Neutrophil (primary cell): ENCODE measurements at regions not wholly inside any gene's neighbourhood (a gene's known extent, or its start where the extent isn't known, plus 50 kb on each side); places are given as distances from the start of the nearest gene placed in this dataset.
"Not testable (repeated sequence)": the region's sequence is repeated elsewhere in the genome, so short reads cannot be mapped to it uniquely, and the experiment has no call there.

Experiments
- H3K27ac ChIP-seq: fragments of 200-600 bp; sonication (generic); 2 replicates; pipeline ENCODE4 v1.5.1; 2016; ENCODE audit warnings: mild to moderate bottlenecking, moderate library complexity
- H3K27me3 ChIP-seq: fragments of 200-600 bp; sonication (generic); 2 replicates; pipeline ENCODE4 v1.6.0; 2016; ENCODE audit warnings: mild to moderate bottlenecking
- H3K36me3 ChIP-seq: fragments of 200-600 bp; sonication (generic); 2 replicates; pipeline ENCODE4 v1.5.1; 2017
- H3K4me1 ChIP-seq, 2 experiments: fragments of 200-600 bp in 1 of 2; sonication (generic) in 1 of 2; 1 replicate in 1 of 2; 2 replicates in 1 of 2; pipeline versions ENCODE4 v1.5.1 to v1.6.1; 2013 to 2016; ENCODE audit warnings: low read depth in 1 of 2, low read length in 1 of 2, mild to moderate bottlenecking in 1 of 2, moderate library complexity in 1 of 2; ENCODE audit not compliant: control insufficient read depth in 1 of 2, insufficient read depth in 1 of 2
- H3K4me3 ChIP-seq, 2 experiments: fragments of 200-600 bp in 1 of 2; sonication (generic) in 1 of 2; 1 replicate in 1 of 2; 2 replicates in 1 of 2; pipeline ENCODE4 v1.5.1; 2013 to 2016; ENCODE audit warnings: low read depth in 1 of 2, low read length in 1 of 2, mild to moderate bottlenecking in 1 of 2, moderate library complexity in 1 of 2
- H3K9me3 ChIP-seq: fragments of 200-600 bp; sonication (generic); 2 replicates; pipeline ENCODE4 v1.5.1; 2016
- TF ChIP-seq, protein P1 (sequence below): fragments of 200-600 bp; sonication (generic); IDR thresholded peaks from 2 replicates; pipeline ENCODE4 v1.5.1; 2016; ENCODE audit warnings: antibody characterized with exemption

DNA sequence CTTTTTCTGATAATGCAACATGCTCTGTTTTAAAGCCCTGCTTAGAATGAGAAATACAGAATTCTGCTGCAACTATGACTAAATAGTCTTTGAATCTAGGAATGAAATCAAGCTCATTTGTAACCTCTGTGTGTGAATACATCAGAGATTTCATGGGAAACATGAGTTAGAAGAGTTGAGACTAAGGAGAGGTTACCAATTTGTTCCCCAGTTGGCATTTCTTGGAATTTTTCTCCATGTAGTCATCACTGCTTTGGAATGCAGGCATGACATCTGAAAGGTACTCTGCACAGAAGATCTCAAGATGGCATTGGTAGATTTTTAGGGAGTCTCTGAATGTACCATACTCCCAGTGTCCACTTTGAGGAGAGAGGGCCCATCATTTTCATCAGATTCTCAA is 237.2 kb downstream of the TFAP2A start:
- Histone ChIP-seq H3K27ac (no peak overlapping the region), H3K4me3 (no peak overlapping the region), H3K36me3 (no peaks in the 10 kb centered on the region), H3K4me1 (no peaks in the 10 kb centered on the region), H3K9me3 (no peaks in the 10 kb centered on the region), H3K27me3 (no peaks in the 10 kb centered on the region)
- TF ChIP-seq, protein P1, sequence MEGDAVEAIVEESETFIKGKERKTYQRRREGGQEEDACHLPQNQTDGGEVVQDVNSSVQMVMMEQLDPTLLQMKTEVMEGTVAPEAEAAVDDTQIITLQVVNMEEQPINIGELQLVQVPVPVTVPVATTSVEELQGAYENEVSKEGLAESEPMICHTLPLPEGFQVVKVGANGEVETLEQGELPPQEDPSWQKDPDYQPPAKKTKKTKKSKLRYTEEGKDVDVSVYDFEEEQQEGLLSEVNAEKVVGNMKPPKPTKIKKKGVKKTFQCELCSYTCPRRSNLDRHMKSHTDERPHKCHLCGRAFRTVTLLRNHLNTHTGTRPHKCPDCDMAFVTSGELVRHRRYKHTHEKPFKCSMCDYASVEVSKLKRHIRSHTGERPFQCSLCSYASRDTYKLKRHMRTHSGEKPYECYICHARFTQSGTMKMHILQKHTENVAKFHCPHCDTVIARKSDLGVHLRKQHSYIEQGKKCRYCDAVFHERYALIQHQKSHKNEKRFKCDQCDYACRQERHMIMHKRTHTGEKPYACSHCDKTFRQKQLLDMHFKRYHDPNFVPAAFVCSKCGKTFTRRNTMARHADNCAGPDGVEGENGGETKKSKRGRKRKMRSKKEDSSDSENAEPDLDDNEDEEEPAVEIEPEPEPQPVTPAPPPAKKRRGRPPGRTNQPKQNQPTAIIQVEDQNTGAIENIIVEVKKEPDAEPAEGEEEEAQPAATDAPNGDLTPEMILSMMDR: no peak

DNA sequence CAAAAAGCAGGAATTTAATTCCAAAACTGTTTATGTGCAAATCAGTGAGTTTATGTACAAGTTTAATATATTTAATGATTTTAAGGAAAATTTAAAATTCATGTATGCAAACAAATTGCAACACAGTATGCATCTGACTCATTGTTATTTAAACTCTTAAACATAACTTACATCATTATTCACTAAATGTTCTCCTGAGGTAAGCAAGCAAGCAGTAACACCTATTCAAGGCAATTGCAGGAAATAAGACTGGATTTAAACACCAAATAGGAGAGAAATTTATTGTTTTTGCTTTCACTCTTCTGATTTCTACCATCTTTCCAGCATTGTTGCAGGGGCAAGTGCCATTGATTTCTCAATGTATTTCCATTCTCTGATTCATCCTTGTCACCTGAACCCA is 239.5 kb downstream of the TFAP2A start:
- Histone ChIP-seq H3K27me3 (no peaks in the 10 kb centered on the region), H3K27ac (no peak overlapping the region), H3K36me3 (no peaks in the 10 kb centered on the region), H3K4me1 (no peaks in the 10 kb centered on the region), H3K4me3 (no peak overlapping the region), H3K9me3 (no peaks in the 10 kb centered on the region)
- TF ChIP-seq, protein P1: no peak

DNA sequence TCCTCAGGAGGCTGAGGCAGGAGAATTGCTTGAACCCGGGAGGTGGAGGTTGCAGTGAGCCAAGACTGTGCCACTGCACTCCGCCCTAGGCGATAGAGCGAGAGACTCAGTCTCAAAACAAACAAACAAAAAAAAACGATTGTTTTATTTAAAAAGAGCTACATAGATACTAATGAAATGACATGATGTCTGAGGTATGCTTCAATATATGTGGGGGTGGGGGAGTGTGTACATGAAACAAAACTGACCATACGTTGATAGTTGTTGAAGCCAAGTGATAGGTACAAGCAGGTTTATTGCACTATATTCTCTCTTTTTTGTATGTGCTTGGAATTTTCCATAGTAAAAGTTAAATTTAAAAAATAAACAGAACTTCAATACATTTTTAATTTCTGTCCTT is 240.1 kb downstream of the TFAP2A start:
- H3K36me3 ChIP-seq: no peaks in the 10 kb centered on the region
- TF ChIP-seq, protein P1: no peak
- H3K4me3 ChIP-seq: no peak overlapping the region
- no peaks in the 10 kb centered on the region for H3K4me1 ChIP-seq
- H3K27ac ChIP-seq: no peak overlapping the region
- no peaks in the 10 kb centered on the region for H3K27me3 ChIP-seq
- no peaks in the 10 kb centered on the region for H3K9me3 ChIP-seq

DNA sequence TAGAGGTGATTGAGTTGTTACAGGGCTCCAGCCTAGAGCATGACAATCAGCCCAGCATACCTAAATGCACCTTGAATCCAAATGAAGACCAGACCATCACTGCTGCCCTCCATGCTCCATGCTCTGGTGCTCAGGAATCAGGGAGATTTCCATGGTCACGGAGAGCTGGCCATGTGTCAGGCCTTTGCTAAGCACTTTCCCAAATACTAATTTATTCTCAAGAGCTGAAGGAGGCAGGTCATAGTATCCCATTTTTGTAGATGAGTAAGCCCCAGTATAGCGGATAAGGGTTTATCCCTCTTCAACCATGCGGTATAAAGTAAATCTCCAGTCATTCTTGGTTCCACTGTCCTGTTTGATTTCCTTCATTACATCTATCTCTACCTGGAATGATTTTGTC is 240.8 kb downstream of the TFAP2A start:
- H3K36me3 ChIP-seq: no peaks in the 10 kb centered on the region
- no peaks in the 10 kb centered on the region for H3K4me1 ChIP-seq
- TF ChIP-seq, protein P1: no peak
- no peaks in the 10 kb centered on the region for H3K27me3 ChIP-seq
- H3K9me3 ChIP-seq: no peaks in the 10 kb centered on the region
- H3K27ac ChIP-seq: no peak overlapping the region
- H3K4me3 ChIP-seq: no peak overlapping the region

DNA sequence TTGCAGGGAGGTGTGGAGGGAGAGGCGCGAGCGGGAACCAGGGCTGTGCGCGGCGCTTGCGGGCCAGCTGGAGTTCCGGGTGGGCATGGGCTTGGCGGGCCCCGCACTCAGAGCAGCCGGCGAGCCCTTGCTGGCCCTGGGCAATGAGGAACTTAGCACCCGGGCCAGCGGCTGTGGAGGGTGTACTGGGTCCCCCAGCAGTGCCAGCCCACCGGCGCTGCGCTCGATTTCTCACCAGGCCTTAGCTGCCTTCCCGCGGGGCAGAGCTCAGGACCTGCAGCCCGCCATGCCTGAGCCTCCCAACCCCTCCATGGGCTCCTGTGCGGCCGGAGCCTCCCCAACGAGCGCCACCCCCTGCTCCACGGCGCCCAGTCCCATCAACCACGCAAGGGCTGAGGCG is 243.2 kb downstream of the TFAP2A start:
- not testable (repeated sequence) for H3K4me3 ChIP-seq, H3K36me3 ChIP-seq, H3K4me1 ChIP-seq, H3K27ac ChIP-seq, H3K27me3 ChIP-seq, H3K9me3 ChIP-seq

DNA sequence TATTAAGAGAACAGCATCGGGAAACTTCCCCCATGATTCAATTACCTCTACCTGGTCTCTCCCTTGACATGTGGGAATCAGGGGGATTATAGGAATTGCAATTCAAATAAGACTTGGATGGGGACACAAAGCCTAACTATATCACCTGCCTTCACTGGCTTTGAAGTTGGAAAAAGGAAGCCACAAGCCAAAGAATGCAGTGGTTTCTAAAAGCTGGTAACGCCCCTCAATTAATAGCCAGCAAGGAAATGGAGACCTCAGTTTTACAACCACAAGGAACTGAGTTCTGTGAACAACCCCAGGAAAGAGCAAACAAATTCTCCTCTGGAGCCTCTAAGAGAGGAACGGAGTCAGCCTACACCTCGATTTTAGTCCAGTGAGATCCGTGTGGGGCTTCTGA is 244.1 kb downstream of the TFAP2A start:
- TF ChIP-seq, protein P1: no peak
- no peaks in the 10 kb centered on the region for H3K36me3 ChIP-seq
- no peaks in the 10 kb centered on the region for H3K9me3 ChIP-seq
- no peak overlapping the region for H3K4me3 ChIP-seq
- no peaks in the 10 kb centered on the region for H3K4me1 ChIP-seq
- H3K27ac ChIP-seq: no peak overlapping the region
- H3K27me3 ChIP-seq: no peaks in the 10 kb centered on the region
